SH-SY5Y (cell line): ENCODE measurements at regions not wholly inside any gene's neighbourhood (a gene's known extent, or its start where the extent isn't known, plus 50 kb on each side); places are given as distances from the start of the nearest gene placed in this dataset.

ENCODE experiments used
- GATA2 ChIP-seq: IDR thresholded peaks from 2 replicates; pipeline ENCODE4 v1.6.1; 2011; ENCODE audit warnings: mild to moderate bottlenecking, low read depth, low read length
- GATA3 ChIP-seq: IDR thresholded peaks from 2 replicates; pipeline ENCODE4 v1.6.1; 2011; ENCODE audit warnings: low read depth, mild to moderate bottlenecking, low read length, moderate library complexity

DNA sequence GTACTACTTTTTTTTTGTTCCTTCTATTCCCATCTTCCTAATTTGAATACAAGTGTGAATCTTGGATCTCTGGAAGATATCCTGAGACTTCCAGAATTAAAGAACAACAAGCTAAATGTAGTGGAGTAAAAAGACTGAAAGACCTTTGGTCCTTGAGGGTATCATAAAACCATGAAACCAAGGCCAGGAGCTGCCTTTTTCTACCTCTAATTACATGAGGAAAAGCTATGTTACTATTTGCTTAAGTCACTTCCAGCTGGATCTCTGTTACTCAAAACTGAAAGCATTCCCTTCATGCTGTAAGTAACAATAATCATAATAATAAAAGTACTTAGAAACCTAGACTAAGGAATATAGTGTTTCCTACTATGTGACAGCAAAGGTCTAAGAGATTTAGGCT is 649.6 kb downstream of the KCTD16 start:
- no peak for TF ChIP-seq GATA3
- TF ChIP-seq GATA2 = no peak
